GM19238 (cell line): ENCODE measurements at regions not wholly inside any gene's neighbourhood (a gene's known extent, or its start where the extent isn't known, plus 50 kb on each side); places are given as distances from the start of the nearest gene placed in this dataset.
"Not testable (repeated sequence)": the region's sequence is repeated elsewhere in the genome, so short reads cannot be mapped to it uniquely, and the experiment has no call there.

Source experiments
- DNase-seq: peaks from one replicate; pipeline ENCODE4 v3.0.0; 2011; ENCODE audit warnings: low spot score; ENCODE audit not compliant: insufficient read length

DNA sequence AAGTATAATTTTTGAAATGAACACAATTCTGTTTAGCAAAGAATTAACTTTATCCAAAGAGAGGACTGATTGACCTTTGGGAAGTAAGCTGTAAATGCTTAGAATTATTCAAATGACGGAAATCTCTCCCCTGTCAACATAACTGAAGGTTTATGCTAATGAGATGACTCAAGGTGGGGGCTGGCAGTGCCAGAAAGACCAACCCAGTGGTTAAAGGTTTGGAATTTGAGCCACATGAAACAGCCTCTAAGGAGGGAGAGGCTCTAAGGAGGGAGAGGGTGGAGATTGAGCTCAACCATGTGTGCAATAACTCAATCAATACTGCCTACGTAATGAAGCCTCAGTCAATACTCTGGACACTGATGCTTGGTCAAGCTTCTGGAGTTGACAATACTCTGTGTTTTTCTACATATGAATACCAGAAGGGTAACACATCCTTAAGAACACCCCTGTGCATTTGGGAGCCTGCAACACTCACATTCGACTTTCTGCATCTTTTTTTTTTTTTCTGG lies 123.4 kb upstream of the TENT5A start:
- DNase-seq: no peak

- DNase-seq: not testable (repeated sequence)
Measured at GRCh38 chr6:81869749-81870508, 117.4 kb upstream of the TENT5A start.

DNA sequence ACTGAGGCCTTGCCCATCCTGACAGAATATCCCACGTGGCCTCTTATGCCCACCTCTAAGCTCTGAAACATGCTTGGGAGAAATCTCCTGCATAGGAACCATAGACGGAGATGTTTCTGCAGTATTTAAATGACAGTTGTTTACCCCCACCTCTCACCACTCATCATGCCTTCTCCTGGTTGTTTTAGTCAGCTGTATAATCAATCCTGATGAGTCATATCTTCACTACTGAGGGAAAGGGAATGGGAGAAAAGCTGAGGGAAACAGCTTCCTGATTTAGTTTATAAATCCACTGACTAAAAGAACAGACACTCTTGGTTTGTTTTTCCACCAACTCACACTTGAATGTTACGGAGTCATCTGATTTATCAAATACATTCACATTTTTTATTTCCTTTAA lies 113.2 kb upstream of the TENT5A start:
- no peak for DNase-seq

- no peak for DNase-seq
Measured at GRCh38 chr6:81864124-81864523, 111.6 kb upstream of the TENT5A start.

- DNase-seq: no peak
Measured at GRCh38 chr6:81863123-81863522, 110.6 kb upstream of the TENT5A start.

GRCh38 chr6:81861281-81861680 lies 108.8 kb upstream of the TENT5A start:
- DNase-seq: no peak

DNA sequence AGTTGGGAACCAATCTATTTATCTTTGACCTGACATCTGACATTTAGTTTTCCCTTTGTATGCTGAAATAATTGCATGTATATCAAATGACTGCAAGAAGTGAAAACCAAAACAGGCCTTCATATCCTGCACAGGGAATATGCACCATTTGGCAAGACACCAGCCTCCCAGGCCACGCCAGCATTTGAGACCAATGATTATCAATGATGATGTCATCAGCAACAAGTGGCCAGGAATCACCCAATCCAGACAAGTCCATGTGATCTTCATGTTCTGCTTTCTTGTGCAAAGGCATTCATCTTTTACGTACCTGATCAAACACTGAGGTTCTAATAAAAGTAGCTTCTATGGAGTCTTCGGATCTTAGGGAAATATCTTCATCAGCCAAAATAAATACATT lies 107.4 kb upstream of the TENT5A start:
- no peak for DNase-seq

- no peak for DNase-seq
Measured at GRCh38 chr6:81857812-81858211, 105.3 kb upstream of the TENT5A start.

- no peak for DNase-seq
Measured at GRCh38 chr6:81856872-81857271, 104.4 kb upstream of the TENT5A start.

GRCh38 chr6:81854474-81854873 lies 102.0 kb upstream of the TENT5A start:
- no peak for DNase-seq

GRCh38 chr6:81853975-81854374 lies 101.5 kb upstream of the TENT5A start:
- DNase-seq: no peak

- DNase-seq: no peak
Measured at GRCh38 chr6:81849248-81849647, 96.8 kb upstream of the TENT5A start.

DNA sequence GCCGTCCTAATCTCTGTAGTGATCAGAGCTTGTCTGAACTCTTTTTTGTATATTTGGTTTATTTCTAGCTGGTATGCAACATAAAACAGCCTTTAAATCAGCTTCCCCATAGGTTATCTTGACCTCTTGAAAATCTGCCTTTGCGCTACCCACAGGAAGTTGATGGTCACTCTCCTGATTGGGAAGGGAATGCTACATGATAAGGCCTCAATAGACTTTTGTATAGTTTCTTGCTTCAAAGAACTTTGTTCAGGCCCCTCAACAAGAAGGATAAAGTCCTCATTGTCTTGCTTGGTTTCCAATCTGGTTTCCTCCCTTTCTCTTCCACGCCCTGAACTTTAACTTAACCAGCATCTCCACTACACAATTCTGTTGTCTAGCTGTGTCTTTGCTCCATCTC lies 95.4 kb upstream of the TENT5A start:
- DNase-seq: no peak

- DNase-seq: no peak
Measured at GRCh38 chr6:81844686-81845085, 92.2 kb upstream of the TENT5A start.

DNA sequence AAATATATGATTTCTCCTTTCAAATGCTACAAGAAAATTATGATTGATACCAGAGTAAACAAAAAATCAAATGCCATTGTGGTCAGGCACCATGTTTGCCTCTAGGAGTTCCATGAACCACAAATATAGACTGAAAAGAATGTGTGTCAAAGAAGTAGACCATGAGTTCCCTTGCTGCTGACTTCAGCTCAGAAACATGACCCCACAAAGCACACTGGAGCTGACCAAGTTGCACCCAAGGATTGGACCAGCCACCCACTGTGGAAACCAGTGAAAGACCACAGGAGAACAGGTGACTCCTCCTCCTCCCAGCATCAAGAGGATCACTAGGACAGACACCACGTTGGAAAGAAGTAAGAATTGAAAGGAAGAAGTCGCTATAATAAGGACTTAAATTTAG lies 90.8 kb upstream of the TENT5A start:
- no peak for DNase-seq

DNA sequence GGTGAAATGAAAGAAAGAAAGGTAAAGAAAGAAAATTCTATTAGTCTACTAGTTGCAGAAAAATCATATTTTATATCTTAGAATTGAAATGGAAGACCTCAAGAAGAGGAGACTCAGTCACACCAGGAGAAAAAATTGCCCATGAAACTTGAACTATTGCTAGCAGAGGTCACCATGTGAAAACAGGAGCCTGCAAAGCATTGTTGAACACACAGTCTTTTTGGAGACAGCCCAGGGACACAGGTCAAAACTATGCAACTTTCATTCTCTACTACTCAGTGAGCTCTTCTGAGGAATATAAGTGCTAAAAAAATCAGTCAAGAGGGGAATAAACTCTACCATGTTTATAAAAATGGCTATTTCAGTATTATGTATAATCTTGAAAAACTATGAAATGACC lies 89.8 kb upstream of the TENT5A start:
- no peak for DNase-seq

- no peak for DNase-seq
Measured at GRCh38 chr6:81838724-81839426, 86.4 kb upstream of the TENT5A start.

DNA sequence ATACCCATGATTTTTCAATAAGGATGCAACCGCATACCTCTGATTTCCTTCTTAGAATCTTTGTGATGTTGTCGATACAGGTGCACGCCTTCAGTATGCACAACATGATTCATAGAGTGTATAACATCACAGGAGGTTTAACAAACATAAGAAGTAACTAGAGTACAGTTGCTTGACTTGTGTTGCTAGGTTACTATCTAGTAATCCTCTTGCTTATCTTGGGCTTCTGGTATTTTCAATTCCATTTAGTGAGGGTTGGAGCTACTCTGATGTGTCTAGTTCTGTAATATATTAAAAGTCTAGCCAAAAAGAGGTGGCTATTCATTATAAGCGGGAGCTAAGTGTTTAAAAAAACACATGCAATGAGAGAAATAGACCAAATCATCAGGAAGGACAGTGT lies 85.5 kb upstream of the TENT5A start:
- DNase-seq: no peak

GRCh38 chr6:81834141-81834681 lies 81.7 kb upstream of the TENT5A start:
- no peak for DNase-seq

DNA sequence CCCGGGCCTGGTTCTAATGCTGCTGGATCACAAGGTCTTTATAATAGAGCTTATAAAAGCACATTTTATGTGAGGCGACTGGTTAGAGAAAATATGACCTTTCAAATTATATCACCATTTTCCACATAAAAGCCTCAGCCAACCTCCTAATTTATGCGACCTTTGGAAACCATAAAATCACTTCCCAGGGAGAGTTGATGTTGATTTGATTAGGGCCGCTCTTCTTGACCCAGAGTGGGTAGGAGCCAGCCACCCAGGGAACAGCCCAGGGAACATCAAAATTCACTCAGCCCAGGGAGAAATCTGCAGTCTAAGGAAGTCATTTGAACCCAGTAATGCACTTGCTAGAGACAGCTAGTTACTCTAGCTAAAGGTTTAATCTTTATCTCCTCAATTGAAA lies 79.8 kb upstream of the TENT5A start:
- no peak for DNase-seq

- no peak for DNase-seq
Measured at GRCh38 chr6:81831274-81831673, 78.8 kb upstream of the TENT5A start.

DNA sequence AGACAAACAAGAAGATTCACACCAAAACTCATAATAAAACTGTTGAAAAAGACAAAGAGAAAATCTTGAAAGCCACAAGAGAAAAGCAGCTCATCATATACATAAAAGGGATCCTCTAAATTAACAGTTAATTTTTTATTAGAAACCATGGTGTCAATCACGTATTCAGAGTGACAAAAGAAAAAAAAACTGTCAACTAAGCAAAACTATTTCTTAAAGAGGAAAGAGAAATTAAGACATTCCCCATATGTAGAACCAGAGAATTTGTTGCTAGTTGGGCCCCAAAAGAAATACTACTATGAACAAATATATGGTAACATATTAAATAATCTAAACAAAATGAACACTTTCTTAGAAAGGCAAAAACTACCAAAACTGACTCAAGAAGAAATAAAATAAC lies 74.3 kb upstream of the TENT5A start:
- no peak for DNase-seq

DNA sequence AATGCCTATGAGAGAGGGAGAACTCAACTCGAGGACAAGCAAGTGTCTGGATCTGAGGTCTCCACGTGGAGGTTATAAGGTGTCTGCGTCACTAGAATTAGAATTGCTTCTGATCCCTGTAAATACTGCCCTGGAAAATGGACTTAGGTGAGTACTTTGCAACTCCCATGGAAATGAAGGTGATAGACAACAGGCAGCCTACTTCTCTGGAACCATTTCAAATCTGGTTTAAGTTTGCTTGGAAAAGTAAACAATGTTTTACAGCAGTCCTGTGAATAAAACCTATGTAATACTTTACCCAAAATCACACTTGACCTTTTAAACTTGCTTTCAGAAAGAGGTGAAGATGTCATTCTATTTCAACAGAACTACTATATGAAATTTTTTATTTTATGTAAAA lies 70.1 kb upstream of the TENT5A start:
- DNase-seq: no peak
